GM23338 (cell line): ENCODE measurements at regions not wholly inside any gene's neighbourhood (a gene's known extent, or its start where the extent isn't known, plus 50 kb on each side); places are given as distances from the start of the nearest gene placed in this dataset.

Experiments
- CREB1 ChIP-seq: fragments of 250-450 bp; sonication (Bioruptor Pico); IDR thresholded peaks from 2 replicates; pipeline ENCODE4 v1.5.0; 2020; ENCODE audit warnings: low read depth, mild to moderate bottlenecking, moderate library complexity
- ETS1 ChIP-seq: IDR thresholded peaks from 2 replicates; pipeline ENCODE4 v1.6.1; 2016; ENCODE audit warnings: antibody characterized with exemption
- EZH2 ChIP-seq: fragments of 200-600 bp; sonication (generic); IDR thresholded peaks from one replicate; pipeline ENCODE4 v1.8.0; 2017; ENCODE audit warnings: antibody characterized with exemption, mild to moderate bottlenecking, low read depth; ENCODE audit not compliant: unreplicated experiment
- EZH2phosphoT487 ChIP-seq: fragments of 200-600 bp; sonication (generic); IDR thresholded peaks from one replicate; pipeline ENCODE4 v1.8.1; 2018; ENCODE audit warnings: antibody characterized with exemption; ENCODE audit not compliant: unreplicated experiment
- JUNB ChIP-seq: IDR thresholded peaks from one replicate; pipeline ENCODE4 v1.6.1; 2016; ENCODE audit warnings: antibody characterized with exemption; ENCODE audit not compliant: unreplicated experiment
- NANOG ChIP-seq: IDR thresholded peaks from 2 replicates; pipeline ENCODE4 v1.6.1; 2016; ENCODE audit warnings: antibody characterized with exemption, borderline replicate concordance
- POLR2AphosphoS5 ChIP-seq: IDR thresholded peaks from 2 replicates; pipeline ENCODE4 v1.6.1; 2016; ENCODE audit warnings: antibody characterized with exemption, low read depth
- STAT1 ChIP-seq: IDR thresholded peaks from one replicate; pipeline ENCODE4 v1.6.1; 2016; ENCODE audit warnings: antibody characterized with exemption; ENCODE audit not compliant: unreplicated experiment
- ZNF114 ChIP-seq: fragments of 250-450 bp; sonication (Bioruptor Pico); IDR thresholded peaks from 2 replicates; pipeline ENCODE4 v1.5.0; 2020; ENCODE audit warnings: mild to moderate bottlenecking, moderate library complexity
- ZNF331 ChIP-seq: fragments of 250-450 bp; sonication (Bioruptor Pico); IDR thresholded peaks from 2 replicates; pipeline ENCODE4 v1.5.0; 2020; ENCODE audit warnings: low read depth, mild to moderate bottlenecking, moderate library complexity
- TF ChIP-seq, protein P1 (sequence below), 2 experiments: fragments of 200-600 bp in 1 of 2; sonication (generic) in 1 of 2; conservative IDR thresholded peaks; 2 replicates each; pipeline versions ENCODE4 v1.5.1 to v1.6.1; 2016 to 2017; ENCODE audit warnings: antibody characterized with exemption in 2 of 2, low read depth in 2 of 2, mild to moderate bottlenecking in 2 of 2, moderate library complexity in 1 of 2
- TF ChIP-seq, protein P2 (sequence below): IDR thresholded peaks from one replicate; pipeline ENCODE4 v1.6.1; 2018; ENCODE audit warnings: antibody characterized with exemption; ENCODE audit not compliant: unreplicated experiment

DNA sequence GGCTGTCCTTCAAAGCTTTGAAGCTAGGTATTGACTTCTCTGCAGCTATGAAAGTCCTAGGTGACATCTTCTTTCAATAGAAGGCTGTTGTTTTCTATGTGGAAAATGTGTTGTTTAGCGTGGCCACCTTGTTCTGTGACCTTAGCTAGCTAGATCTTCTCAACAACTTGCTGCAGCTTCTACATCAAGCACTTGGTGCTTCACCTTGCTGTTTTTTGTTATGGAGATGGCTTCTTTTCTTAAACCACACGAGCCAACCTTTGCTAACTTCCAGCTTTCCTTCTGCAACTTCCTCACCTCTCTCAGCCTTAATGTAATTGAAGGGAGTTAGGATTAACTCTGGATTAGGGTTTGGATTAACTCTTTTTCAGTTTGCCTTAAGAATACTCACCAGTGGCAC, 128.6 kb upstream of the MMS22L start:
- TF ChIP-seq, protein P1, sequence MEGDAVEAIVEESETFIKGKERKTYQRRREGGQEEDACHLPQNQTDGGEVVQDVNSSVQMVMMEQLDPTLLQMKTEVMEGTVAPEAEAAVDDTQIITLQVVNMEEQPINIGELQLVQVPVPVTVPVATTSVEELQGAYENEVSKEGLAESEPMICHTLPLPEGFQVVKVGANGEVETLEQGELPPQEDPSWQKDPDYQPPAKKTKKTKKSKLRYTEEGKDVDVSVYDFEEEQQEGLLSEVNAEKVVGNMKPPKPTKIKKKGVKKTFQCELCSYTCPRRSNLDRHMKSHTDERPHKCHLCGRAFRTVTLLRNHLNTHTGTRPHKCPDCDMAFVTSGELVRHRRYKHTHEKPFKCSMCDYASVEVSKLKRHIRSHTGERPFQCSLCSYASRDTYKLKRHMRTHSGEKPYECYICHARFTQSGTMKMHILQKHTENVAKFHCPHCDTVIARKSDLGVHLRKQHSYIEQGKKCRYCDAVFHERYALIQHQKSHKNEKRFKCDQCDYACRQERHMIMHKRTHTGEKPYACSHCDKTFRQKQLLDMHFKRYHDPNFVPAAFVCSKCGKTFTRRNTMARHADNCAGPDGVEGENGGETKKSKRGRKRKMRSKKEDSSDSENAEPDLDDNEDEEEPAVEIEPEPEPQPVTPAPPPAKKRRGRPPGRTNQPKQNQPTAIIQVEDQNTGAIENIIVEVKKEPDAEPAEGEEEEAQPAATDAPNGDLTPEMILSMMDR (conservative IDR thresholded peaks at IDR 0.05; ENCODE audit: low read depth in 2 of 2), result no peak
- TF ChIP-seq EZH2, result no peak
- TF ChIP-seq POLR2AphosphoS5, result no peak
- TF ChIP-seq, protein P2, sequence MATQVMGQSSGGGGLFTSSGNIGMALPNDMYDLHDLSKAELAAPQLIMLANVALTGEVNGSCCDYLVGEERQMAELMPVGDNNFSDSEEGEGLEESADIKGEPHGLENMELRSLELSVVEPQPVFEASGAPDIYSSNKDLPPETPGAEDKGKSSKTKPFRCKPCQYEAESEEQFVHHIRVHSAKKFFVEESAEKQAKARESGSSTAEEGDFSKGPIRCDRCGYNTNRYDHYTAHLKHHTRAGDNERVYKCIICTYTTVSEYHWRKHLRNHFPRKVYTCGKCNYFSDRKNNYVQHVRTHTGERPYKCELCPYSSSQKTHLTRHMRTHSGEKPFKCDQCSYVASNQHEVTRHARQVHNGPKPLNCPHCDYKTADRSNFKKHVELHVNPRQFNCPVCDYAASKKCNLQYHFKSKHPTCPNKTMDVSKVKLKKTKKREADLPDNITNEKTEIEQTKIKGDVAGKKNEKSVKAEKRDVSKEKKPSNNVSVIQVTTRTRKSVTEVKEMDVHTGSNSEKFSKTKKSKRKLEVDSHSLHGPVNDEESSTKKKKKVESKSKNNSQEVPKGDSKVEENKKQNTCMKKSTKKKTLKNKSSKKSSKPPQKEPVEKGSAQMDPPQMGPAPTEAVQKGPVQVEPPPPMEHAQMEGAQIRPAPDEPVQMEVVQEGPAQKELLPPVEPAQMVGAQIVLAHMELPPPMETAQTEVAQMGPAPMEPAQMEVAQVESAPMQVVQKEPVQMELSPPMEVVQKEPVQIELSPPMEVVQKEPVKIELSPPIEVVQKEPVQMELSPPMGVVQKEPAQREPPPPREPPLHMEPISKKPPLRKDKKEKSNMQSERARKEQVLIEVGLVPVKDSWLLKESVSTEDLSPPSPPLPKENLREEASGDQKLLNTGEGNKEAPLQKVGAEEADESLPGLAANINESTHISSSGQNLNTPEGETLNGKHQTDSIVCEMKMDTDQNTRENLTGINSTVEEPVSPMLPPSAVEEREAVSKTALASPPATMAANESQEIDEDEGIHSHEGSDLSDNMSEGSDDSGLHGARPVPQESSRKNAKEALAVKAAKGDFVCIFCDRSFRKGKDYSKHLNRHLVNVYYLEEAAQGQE, result no peak
- TF ChIP-seq ZNF331 (CRISPR knock-in tag), result no peak
- no peak for TF ChIP-seq CREB1
- no peak for TF ChIP-seq ZNF114 (CRISPR knock-in tag)
- no peak for TF ChIP-seq EZH2phosphoT487
- no peak for TF ChIP-seq ETS1
- TF ChIP-seq JUNB, result no peak
- no peak for TF ChIP-seq NANOG
- no peak for TF ChIP-seq STAT1
